CD14-positive monocyte (primary cell): ENCODE measurements at regions not wholly inside any gene's neighbourhood (a gene's known extent, or its start where the extent isn't known, plus 50 kb on each side); places are given as distances from the start of the nearest gene placed in this dataset.

ENCODE experiments used
- DNase-seq, 3 donors: peaks; one replicate each; pipeline ENCODE4 v3.0.0-alpha.2; 2011 to 2022
- H2AFZ ChIP-seq: 2 replicates; pipeline ENCODE4 v1.6.0; 2012; ENCODE audit warnings: mild to moderate bottlenecking, low read depth, low read length, inconsistent platforms; ENCODE audit not compliant: insufficient read depth, poor library complexity, severe bottlenecking
- H3K27ac ChIP-seq, 2 donors: 1 replicate in 1 of 2; 2 replicates in 1 of 2; pipeline ENCODE4 v1.5.1; 2012 to 2013; ENCODE audit warnings: low read length in 2 of 2, control low read depth in 1 of 2, inconsistent platforms in 1 of 2, low read depth in 1 of 2, mild to moderate bottlenecking in 1 of 2
- H3K27me3 ChIP-seq, 2 donors: one replicate each; pipeline versions ENCODE4 v1.6.0 to v1.6.1; 2011 to 2013; ENCODE audit warnings: low read length in 2 of 2; ENCODE audit not compliant: control insufficient read depth in 2 of 2, insufficient read depth in 2 of 2
- H3K36me3 ChIP-seq, 2 donors: replicated peaks in 1 of 2; 1 replicate in 1 of 2; 2 replicates in 1 of 2; pipeline versions ENCODE4 v1.5.1 to v1.6.1; 2012 to 2013; ENCODE audit warnings: low read length in 2 of 2, control low read depth in 1 of 2, inconsistent platforms in 1 of 2, mild to moderate bottlenecking in 1 of 2; ENCODE audit not compliant: insufficient read depth in 2 of 2, control insufficient read depth in 1 of 2
- H3K4me1 ChIP-seq, 2 donors: 1 replicate in 1 of 2; 2 replicates in 1 of 2; pipeline versions ENCODE4 v1.5.1 to v1.6.1; 2012 to 2013; ENCODE audit warnings: low read length in 2 of 2, control low read depth in 1 of 2, inconsistent platforms in 1 of 2, mild to moderate bottlenecking in 1 of 2, moderate library complexity in 1 of 2; ENCODE audit not compliant: insufficient read depth in 2 of 2, control insufficient read depth in 1 of 2
- H3K4me2 ChIP-seq: replicated peaks from 2 replicates; pipeline ENCODE3; 2012; ENCODE audit warnings: low read length, moderate library complexity, mild to moderate bottlenecking; ENCODE audit not compliant: poor library complexity, severe bottlenecking; ENCODE audit errors: extremely low read depth
- H3K4me3 ChIP-seq, 3 experiments: fragments of 200-600 bp in 1 of 3; sonication (generic) in 1 of 3; replicated peaks in 1 of 3; 1 replicate in 2 of 3; 2 replicates in 1 of 3; pipeline ENCODE4 v1.5.1; 2011 to 2013; ENCODE audit warnings: low read length in 3 of 3, mild to moderate bottlenecking in 3 of 3, control low read depth in 2 of 3, low read depth in 2 of 3, inconsistent platforms in 1 of 3, moderate library complexity in 1 of 3
- H3K79me2 ChIP-seq: 2 replicates; pipeline ENCODE4 v1.6.0; 2012; ENCODE audit warnings: mild to moderate bottlenecking, control low read depth, inconsistent platforms, low read length, moderate library complexity; ENCODE audit not compliant: insufficient read depth
- H3K9ac ChIP-seq: 2 replicates; pipeline ENCODE4 v1.6.0; 2017; ENCODE audit warnings: low read length, mild to moderate bottlenecking; ENCODE audit not compliant: insufficient read depth, poor library complexity, severe bottlenecking
- H3K9me3 ChIP-seq, 2 donors: replicated peaks in 1 of 2; 1 replicate in 1 of 2; 2 replicates in 1 of 2; pipeline versions ENCODE4 v1.5.1 to v1.6.1; 2012 to 2013; ENCODE audit warnings: low read length in 2 of 2, control low read depth in 1 of 2; ENCODE audit not compliant: control insufficient read depth in 1 of 2, insufficient read depth in 1 of 2
- H4K20me1 ChIP-seq: 2 replicates; pipeline ENCODE4 v1.6.0; 2012; ENCODE audit warnings: mild to moderate bottlenecking, low read length, control low read depth, moderate library complexity; ENCODE audit not compliant: insufficient read depth
- H3K27ac Mint-ChIP-seq, 7 donors: one replicate each; pipeline ENCODE4 v1.8.0; 2020; ENCODE audit warnings: mild to moderate bottlenecking in 7 of 7, mixed read lengths in 7 of 7, moderate library complexity in 6 of 7, inconsistent platforms in 2 of 7
- H3K27me3 Mint-ChIP-seq, 3 donors: one replicate each; pipeline ENCODE4 v1.8.0; 2021 to 2022; ENCODE audit warnings: low read depth in 3 of 3, mild to moderate bottlenecking in 3 of 3, mixed read lengths in 3 of 3, moderate library complexity in 3 of 3, inconsistent platforms in 1 of 3
- H3K36me3 Mint-ChIP-seq, 2 donors: one replicate each; pipeline ENCODE4 v1.8.0; 2020; ENCODE audit warnings: mixed read lengths in 2 of 2, inconsistent platforms in 1 of 2, mild to moderate bottlenecking in 1 of 2
- H3K4me1 Mint-ChIP-seq: one replicate; pipeline ENCODE4 v1.8.0; 2020; ENCODE audit warnings: mild to moderate bottlenecking, mixed read lengths
- H3K4me3 Mint-ChIP-seq, 2 donors: one replicate each; pipeline ENCODE4 v1.8.0; 2020; ENCODE audit warnings: mild to moderate bottlenecking in 2 of 2, mixed read lengths in 2 of 2, moderate library complexity in 1 of 2
- H3K9me3 Mint-ChIP-seq, 7 donors: one replicate each; pipeline ENCODE4 v1.8.0; 2020 to 2022; ENCODE audit warnings: mixed read lengths in 7 of 7, mild to moderate bottlenecking in 6 of 7, moderate library complexity in 6 of 7, inconsistent platforms in 2 of 7
- WGBS: methylation state at CpG from one replicate; pipeline ENCODE4 v1.1.5; 2013; ENCODE audit warnings: missing lambda C conversion rate; ENCODE audit not compliant: insufficient coverage; 5-methylcytosine and 5-hydroxymethylcytosine counted together
- intact Hi-C, 2 donors: fragments of 100-400 bp; cut with micrococcal nuclease; formaldehyde crosslinking; loops; one replicate each; pipeline versions ENCODE4 v1.15.0 to v1.15.1; 2023
- TF ChIP-seq, protein P1 (sequence below): fragments of 200-600 bp; IDR thresholded peaks from one replicate; pipeline ENCODE4 v1.8.0; 2022; ENCODE audit warnings: antibody characterized with exemption, mild to moderate bottlenecking

DNA sequence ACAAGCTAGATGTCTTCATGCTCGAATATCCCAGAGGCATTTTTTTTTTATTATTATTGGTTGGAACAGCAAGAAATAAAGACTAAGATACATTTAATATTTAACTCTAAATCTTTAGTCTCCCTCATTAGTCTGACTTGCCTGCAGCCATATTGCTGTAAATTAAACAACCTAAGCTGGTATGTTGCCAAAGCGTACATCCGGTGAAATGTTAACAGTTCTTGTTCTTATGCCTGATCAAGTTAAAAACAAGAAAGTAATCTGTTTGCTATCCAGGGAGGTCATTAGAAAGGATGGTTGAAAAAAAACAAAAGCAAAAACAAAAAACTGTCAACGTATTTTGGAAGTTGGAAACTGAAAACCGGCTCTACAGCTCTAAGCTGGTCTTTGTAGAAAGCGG lies 125.9 kb upstream of the NABP1 start:
- no peak overlapping the region for H3K4me2 ChIP-seq
- intact Hi-C loops: loop anchor here (5.0 kb wide), 1 partner anchor 610 kb away; no protein-coding TSS in a partner anchor

DNA sequence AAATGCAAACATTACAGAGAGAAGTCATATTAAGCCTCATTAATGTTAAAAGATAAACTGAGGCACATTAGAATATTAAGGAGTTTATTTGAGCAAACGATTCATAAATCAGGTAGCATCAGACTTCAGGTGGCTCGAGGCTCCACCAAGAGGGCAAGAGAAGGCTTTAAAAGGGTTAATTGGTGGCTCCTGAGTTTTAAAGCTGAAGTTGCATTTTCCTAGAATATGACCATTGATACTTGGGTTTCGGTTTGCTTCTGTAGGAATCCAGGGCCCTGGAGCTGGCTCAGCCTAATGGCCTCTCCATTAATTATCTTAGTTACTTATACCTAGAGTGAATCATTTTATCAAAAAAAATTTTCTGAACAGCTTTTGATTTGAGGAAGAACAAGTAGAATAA lies 123.7 kb upstream of the NABP1 start:
- Histone ChIP-seq H3K4me3 (no peak overlapping the region), H3K36me3 (no peaks in the 10 kb centered on the region), H3K9me3 (no peaks in the 10 kb centered on the region), H3K4me2 (no peak overlapping the region), H3K27ac (no peak overlapping the region), H4K20me1 (no peaks in the 10 kb centered on the region), H3K79me2 (no peaks in the 10 kb centered on the region), H3K4me1 (no peaks in the 10 kb centered on the region), H3K27me3 (no peaks in the 10 kb centered on the region), H3K9ac (no peak overlapping the region), H2AFZ (no peak overlapping the region)
- H3K4me3 Mint-ChIP-seq: no peak overlapping the region
- no peak for DNase-seq
- H3K4me1 Mint-ChIP-seq: peaks cover 1% of the 10 kb centered on the region
- peaks cover 0 to 3% (median 0%) of the 10 kb centered on the region in 3 donors for H3K27me3 Mint-ChIP-seq
- TF ChIP-seq, protein P1, sequence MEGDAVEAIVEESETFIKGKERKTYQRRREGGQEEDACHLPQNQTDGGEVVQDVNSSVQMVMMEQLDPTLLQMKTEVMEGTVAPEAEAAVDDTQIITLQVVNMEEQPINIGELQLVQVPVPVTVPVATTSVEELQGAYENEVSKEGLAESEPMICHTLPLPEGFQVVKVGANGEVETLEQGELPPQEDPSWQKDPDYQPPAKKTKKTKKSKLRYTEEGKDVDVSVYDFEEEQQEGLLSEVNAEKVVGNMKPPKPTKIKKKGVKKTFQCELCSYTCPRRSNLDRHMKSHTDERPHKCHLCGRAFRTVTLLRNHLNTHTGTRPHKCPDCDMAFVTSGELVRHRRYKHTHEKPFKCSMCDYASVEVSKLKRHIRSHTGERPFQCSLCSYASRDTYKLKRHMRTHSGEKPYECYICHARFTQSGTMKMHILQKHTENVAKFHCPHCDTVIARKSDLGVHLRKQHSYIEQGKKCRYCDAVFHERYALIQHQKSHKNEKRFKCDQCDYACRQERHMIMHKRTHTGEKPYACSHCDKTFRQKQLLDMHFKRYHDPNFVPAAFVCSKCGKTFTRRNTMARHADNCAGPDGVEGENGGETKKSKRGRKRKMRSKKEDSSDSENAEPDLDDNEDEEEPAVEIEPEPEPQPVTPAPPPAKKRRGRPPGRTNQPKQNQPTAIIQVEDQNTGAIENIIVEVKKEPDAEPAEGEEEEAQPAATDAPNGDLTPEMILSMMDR: no peak
- no peak overlapping the region for H3K27ac Mint-ChIP-seq
- no peaks in the 10 kb centered on the region for H3K9me3 Mint-ChIP-seq
- WGBS: 89% methylated on average over 2 of the region's 3 CpGs
- no peaks in the 10 kb centered on the region for H3K36me3 Mint-ChIP-seq
- intact Hi-C loops: loop anchor here (5.0 kb wide), 1 partner anchor 608 kb away; no protein-coding TSS in a partner anchor

More for the DNA sequence above, 125.9 kb upstream of the NABP1 start:
- no peaks in the 10 kb centered on the region for H3K4me1 ChIP-seq
- Mint-ChIP-seq H3K4me1 (peaks cover 1% of the 10 kb centered on the region), H3K4me3 (no peak overlapping the region), H3K9me3 (no peaks in the 10 kb centered on the region), H3K36me3 (no peaks in the 10 kb centered on the region), H3K27me3 (peaks cover 0 to 3% (median 2%) of the 10 kb centered on the region in 3 donors), H3K27ac (no peak overlapping the region)
- H3K9ac ChIP-seq: no peak overlapping the region
- H3K79me2 ChIP-seq: no peaks in the 10 kb centered on the region
- H2AFZ ChIP-seq: no peak overlapping the region
- H3K9me3 ChIP-seq: no peaks in the 10 kb centered on the region
- DNase-seq: no peak
- no peak overlapping the region for H3K27ac ChIP-seq
- no peak overlapping the region for H3K4me3 ChIP-seq
- TF ChIP-seq, protein P1: no peak
- no peaks in the 10 kb centered on the region for H4K20me1 ChIP-seq
- WGBS: no CpG with 5 or more reads among the region's 6 CpGs
- H3K36me3 ChIP-seq: no peaks in the 10 kb centered on the region
- no peaks in the 10 kb centered on the region for H3K27me3 ChIP-seq
